Liver (tissue), 3 donors: ENCODE measurements at regions not wholly inside any gene's neighbourhood (a gene's known extent, or its start where the extent isn't known, plus 50 kb on each side); places are given as distances from the start of the nearest gene placed in this dataset.

ENCODE experiments used
- ATF3 ChIP-seq: IDR thresholded peaks from 2 replicates; pipeline ENCODE4 v1.6.1; 2016; ENCODE audit warnings: antibody characterized with exemption
- CTCF ChIP-seq: fragments of 150-350 bp; IDR thresholded peaks from 2 replicates; pipeline ENCODE4 v1.5.1; 2017; ENCODE audit warnings: improper control_type of control experiment, low read depth, low read length; ENCODE audit not compliant: missing input control
- EGR1 ChIP-seq, 2 donors: IDR thresholded peaks; 2 replicates each; pipeline ENCODE4 v1.6.1; 2016 to 2018; ENCODE audit warnings: antibody characterized with exemption in 2 of 2, low read depth in 2 of 2
- GABPA ChIP-seq, 2 donors: IDR thresholded peaks in 1 of 2; conservative IDR thresholded peaks in 1 of 2; 2 replicates each; pipeline ENCODE4 v1.6.1; 2016; ENCODE audit warnings: antibody characterized with exemption in 2 of 2, mild to moderate bottlenecking in 1 of 2, moderate library complexity in 1 of 2
- JUND ChIP-seq, 2 donors: IDR thresholded peaks; 2 replicates each; pipeline ENCODE4 v1.6.1; 2016; ENCODE audit warnings: antibody characterized with exemption in 2 of 2
- NR2F2 ChIP-seq: IDR thresholded peaks from 2 replicates; pipeline ENCODE4 v1.6.1; 2016; ENCODE audit warnings: antibody characterized with exemption
- RAD21 ChIP-seq, 2 donors: IDR thresholded peaks; 2 replicates each; pipeline ENCODE4 v1.6.1; 2016; ENCODE audit warnings: antibody characterized with exemption in 2 of 2, mild to moderate bottlenecking in 2 of 2
- REST ChIP-seq: IDR thresholded peaks from 2 replicates; pipeline ENCODE4 v1.6.1; 2016; ENCODE audit warnings: antibody characterized with exemption, mild to moderate bottlenecking
- SP1 ChIP-seq: IDR thresholded peaks from 2 replicates; pipeline ENCODE4 v1.6.1; 2018; ENCODE audit warnings: antibody characterized with exemption, mild to moderate bottlenecking
- TAF1 ChIP-seq: conservative IDR thresholded peaks from 2 replicates; pipeline ENCODE4 v1.6.1; 2016; ENCODE audit warnings: antibody characterized with exemption, mild to moderate bottlenecking
- YY1 ChIP-seq: IDR thresholded peaks from 2 replicates; pipeline ENCODE4 v1.6.1; 2016; ENCODE audit warnings: antibody characterized with exemption, mild to moderate bottlenecking
- TF ChIP-seq, protein P1 (sequence below): IDR thresholded peaks from 2 replicates; pipeline ENCODE4 v1.6.1; 2016; ENCODE audit warnings: antibody characterized with exemption
- donor health status: healthy.
- donor health status: healthy.

GRCh38 chr1:76793594-76793993 lies 73.7 kb upstream of the ST6GALNAC5 start:
- TF ChIP-seq RAD21 (IDR thresholded peaks at IDR 0.05) (no peak), CTCF (no peak), TAF1 (no peak), GABPA (IDR thresholded peaks at IDR 0.05 in 1 of 2, conservative IDR thresholded peaks at IDR 0.05 in 1 of 2) (no peak), EGR1 (IDR thresholded peaks at IDR 0.05; ENCODE audit: low read depth in 2 of 2) (no peak), YY1 (no peak), NR2F2 (no peak), JUND (IDR thresholded peaks at IDR 0.05) (no peak), REST (no peak), SP1 (no peak), ATF3 (no peak)
- TF ChIP-seq, protein P1, sequence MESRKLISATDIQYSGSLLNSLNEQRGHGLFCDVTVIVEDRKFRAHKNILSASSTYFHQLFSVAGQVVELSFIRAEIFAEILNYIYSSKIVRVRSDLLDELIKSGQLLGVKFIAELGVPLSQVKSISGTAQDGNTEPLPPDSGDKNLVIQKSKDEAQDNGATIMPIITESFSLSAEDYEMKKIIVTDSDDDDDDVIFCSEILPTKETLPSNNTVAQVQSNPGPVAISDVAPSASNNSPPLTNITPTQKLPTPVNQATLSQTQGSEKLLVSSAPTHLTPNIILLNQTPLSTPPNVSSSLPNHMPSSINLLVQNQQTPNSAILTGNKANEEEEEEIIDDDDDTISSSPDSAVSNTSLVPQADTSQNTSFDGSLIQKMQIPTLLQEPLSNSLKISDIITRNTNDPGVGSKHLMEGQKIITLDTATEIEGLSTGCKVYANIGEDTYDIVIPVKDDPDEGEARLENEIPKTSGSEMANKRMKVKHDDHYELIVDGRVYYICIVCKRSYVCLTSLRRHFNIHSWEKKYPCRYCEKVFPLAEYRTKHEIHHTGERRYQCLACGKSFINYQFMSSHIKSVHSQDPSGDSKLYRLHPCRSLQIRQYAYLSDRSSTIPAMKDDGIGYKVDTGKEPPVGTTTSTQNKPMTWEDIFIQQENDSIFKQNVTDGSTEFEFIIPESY, result no peak
